H1 (cell line): ENCODE measurements at regions not wholly inside any gene's neighbourhood (a gene's known extent, or its start where the extent isn't known, plus 50 kb on each side); places are given as distances from the start of the nearest gene placed in this dataset.

Experiments
- CTCF ChIA-PET: fragments of 300-600 bp; sonication (Branson Sonifier 250); formaldehyde crosslinking; loops from one replicate; lab custom pipeline; 2021; ENCODE audit not compliant: partially characterized antibody; lab: Charles Lee
- POLR2A ChIA-PET: fragments of 300-600 bp; sonication (Branson Sonifier 250); formaldehyde crosslinking; loops from one replicate; lab custom pipeline; 2021; ENCODE audit warnings: inconsistent platforms; ENCODE audit not compliant: partially characterized antibody; lab: Charles Lee
- DNase-seq, 2 experiments: peaks; one replicate each; pipeline versions ENCODE4 v3.0.0 to v3.0.0-alpha.2; 2010 to 2022; ENCODE audit warnings: low spot score in 2 of 2, low read depth in 1 of 2, mixed read lengths in 1 of 2
- FAIRE-seq: peaks from 2 replicates; lab custom pipeline; 2011; peaks lifted over from hg19 to GRCh38; lab: Jason Lieb, UNC
- H2AFZ ChIP-seq: 2 replicates; pipeline ENCODE4 v1.8.1; 2012; ENCODE audit warnings: low read length, inconsistent platforms
- H2AK5ac ChIP-seq: 2 replicates; pipeline ENCODE4 v1.6.1; 2013; ENCODE audit warnings: low read depth, low read length
- H2BK120ac ChIP-seq: replicated peaks from 2 replicates; pipeline ENCODE3; 2013; ENCODE audit warnings: low read depth, low read length, inconsistent platforms
- H2BK12ac ChIP-seq: 2 replicates; pipeline ENCODE4 v1.6.1; 2013; ENCODE audit warnings: low read depth, low read length
- H2BK15ac ChIP-seq: 2 replicates; pipeline ENCODE4 v1.6.1; 2013; ENCODE audit warnings: low read length
- H2BK20ac ChIP-seq: 2 replicates; pipeline ENCODE4 v1.6.1; 2013; ENCODE audit warnings: low read length
- H2BK5ac ChIP-seq: 2 replicates; pipeline ENCODE4 v1.6.1; 2013; ENCODE audit warnings: low read depth, low read length
- H3K14ac ChIP-seq: 2 replicates; pipeline ENCODE4 v1.6.1; 2013; ENCODE audit warnings: inconsistent platforms; ENCODE audit not compliant: insufficient read length
- H3K18ac ChIP-seq: 2 replicates; pipeline ENCODE4 v1.6.1; 2013; ENCODE audit warnings: low read length; ENCODE audit errors: extremely low read depth
- H3K23ac ChIP-seq: 2 replicates; pipeline ENCODE4 v1.6.1; 2013; ENCODE audit warnings: inconsistent platforms; ENCODE audit not compliant: insufficient read length
- H3K23me2 ChIP-seq: 2 replicates; pipeline ENCODE4 v1.6.1; 2013; ENCODE audit warnings: low read depth, low read length
- H3K27ac ChIP-seq: 2 replicates; pipeline ENCODE4 v1.6.1; 2011; ENCODE audit warnings: low read depth, low read length, inconsistent platforms
- H3K27me3 ChIP-seq, 4 experiments: replicated peaks in 1 of 4; 1 replicate in 1 of 4; 2 replicates in 3 of 4; pipeline versions ENCODE4 v1.6.1 to v1.8.1; 2011 to 2013; ENCODE audit warnings: low read length in 3 of 4, mild to moderate bottlenecking in 3 of 4, inconsistent platforms in 2 of 4, mixed read lengths in 2 of 4, moderate library complexity in 1 of 4; ENCODE audit not compliant: control insufficient read depth in 3 of 4, insufficient read depth in 3 of 4; ENCODE audit errors: extremely low read depth in 1 of 4
- H3K36me3 ChIP-seq, 4 experiments: 2 replicates each; pipeline versions ENCODE4 v1.6.1 to v1.8.1; 2011 to 2013; ENCODE audit warnings: mild to moderate bottlenecking in 4 of 4, low read length in 3 of 4, moderate library complexity in 2 of 4, control low read depth in 1 of 4, inconsistent platforms in 1 of 4; ENCODE audit not compliant: insufficient read depth in 4 of 4, control insufficient read depth in 2 of 4
- H3K4ac ChIP-seq: replicated peaks from 2 replicates; pipeline ENCODE3; 2013; ENCODE audit warnings: low read length, low read depth, mixed read lengths, inconsistent platforms; ENCODE audit not compliant: insufficient read length
- H3K4me1 ChIP-seq, 4 experiments: replicated peaks in 1 of 4; 1 replicate in 1 of 4; 2 replicates in 3 of 4; pipeline versions ENCODE4 v1.6.1 to v1.8.1; 2011 to 2013; ENCODE audit warnings: low read length in 3 of 4, inconsistent platforms in 2 of 4, mixed read lengths in 1 of 4; ENCODE audit not compliant: insufficient read depth in 4 of 4, control insufficient read depth in 3 of 4
- H3K4me2 ChIP-seq, 2 experiments: 2 replicates each; pipeline versions ENCODE4 v1.6.1 to v1.8.1; 2011 to 2013; ENCODE audit warnings: low read depth in 2 of 2, low read length in 2 of 2, control low read depth in 1 of 2, inconsistent platforms in 1 of 2, mild to moderate bottlenecking in 1 of 2; ENCODE audit not compliant: insufficient read depth in 1 of 2
- H3K4me3 ChIP-seq, 4 experiments: fragments of 200-600, 300-600 bp in 1 of 4; sonication (generic), shearing (Covaris generic), sonication (Bioruptor Twin) in 1 of 4; 2 replicates each; pipeline versions ENCODE4 v1.5.1 to v1.8.1; 2011 to 2016; ENCODE audit warnings: low read length in 4 of 4, low read depth in 3 of 4, control low read depth in 2 of 4, inconsistent platforms in 2 of 4, mild to moderate bottlenecking in 2 of 4, mixed read lengths in 1 of 4, moderate library complexity in 1 of 4; ENCODE audit not compliant: insufficient read depth in 2 of 4; ENCODE audit errors: extremely low read depth in 1 of 4
- H3K56ac ChIP-seq: replicated peaks from 2 replicates; pipeline ENCODE3; 2013; ENCODE audit warnings: low read depth, mild to moderate bottlenecking, mixed read lengths, low read length, inconsistent platforms; ENCODE audit not compliant: insufficient read length
- H3K79me1 ChIP-seq: 2 replicates; pipeline ENCODE4 v1.6.1; 2013; ENCODE audit warnings: low read depth, low read length, control low read depth
- H3K79me2 ChIP-seq, 2 experiments: 2 replicates each; pipeline versions ENCODE4 v1.6.1 to v1.8.1; 2012 to 2013; ENCODE audit warnings: low read length in 2 of 2, mild to moderate bottlenecking in 2 of 2, inconsistent platforms in 1 of 2; ENCODE audit not compliant: insufficient read depth in 2 of 2, control insufficient read depth in 1 of 2
- H3K9ac ChIP-seq, 4 experiments: replicated peaks in 1 of 4; 1 replicate in 1 of 4; 2 replicates in 3 of 4; pipeline versions ENCODE4 v1.6.1 to v1.8.1; 2011 to 2013; ENCODE audit warnings: low read depth in 3 of 4, low read length in 3 of 4, control low read depth in 2 of 4, mild to moderate bottlenecking in 2 of 4, moderate library complexity in 2 of 4, inconsistent platforms in 1 of 4; ENCODE audit errors: extremely low read depth in 1 of 4
- H3K9me3 ChIP-seq, 2 experiments: 2 replicates each; pipeline versions ENCODE4 v1.6.1 to v1.8.1; 2012 to 2013; ENCODE audit warnings: mild to moderate bottlenecking in 2 of 2, moderate library complexity in 2 of 2, control low read depth in 1 of 2, inconsistent platforms in 1 of 2, low read depth in 1 of 2, low read length in 1 of 2, mixed read lengths in 1 of 2; ENCODE audit not compliant: insufficient read depth in 2 of 2
- H4K20me1 ChIP-seq, 2 experiments: replicated peaks in 1 of 2; 2 replicates each; pipeline versions ENCODE3 to v1.8.1; 2011 to 2013; ENCODE audit warnings: inconsistent platforms in 2 of 2, low read length in 2 of 2, mild to moderate bottlenecking in 1 of 2; ENCODE audit not compliant: insufficient read depth in 2 of 2, control insufficient read depth in 1 of 2
- H4K5ac ChIP-seq: 2 replicates; pipeline ENCODE4 v1.6.1; 2013; ENCODE audit warnings: low read length, low read depth, mixed read lengths, inconsistent platforms; ENCODE audit not compliant: insufficient read length
- H4K8ac ChIP-seq: 2 replicates; pipeline ENCODE4 v1.8.0; 2013; ENCODE audit warnings: mild to moderate bottlenecking, moderate library complexity, low read length, inconsistent platforms; ENCODE audit not compliant: insufficient read depth; ENCODE audit errors: extremely low read depth
- H4K91ac ChIP-seq: replicated peaks from 2 replicates; pipeline ENCODE3; 2013; ENCODE audit warnings: low read length, mixed read lengths, inconsistent platforms; ENCODE audit not compliant: insufficient read length
- CBX8 ChIP-seq: fragments of 300-800, 300-1000 bp; sonication (generic); IDR thresholded peaks from 2 replicates; pipeline ENCODE4 v1.7.1; 2016; ENCODE audit warnings: low read depth, low read length, borderline replicate concordance
- CHD1 ChIP-seq: IDR thresholded peaks from 2 replicates; pipeline ENCODE4 v1.6.1; 2012; ENCODE audit warnings: low read depth, low read length, improper control_type of control experiment
- EGR1 ChIP-seq: IDR thresholded peaks from 2 replicates; pipeline ENCODE4 v1.6.1; 2011; ENCODE audit warnings: low read depth, low read length, borderline replicate concordance
- FOSL1 ChIP-seq: IDR thresholded peaks from 2 replicates; pipeline ENCODE4 v1.6.1; 2011; ENCODE audit warnings: mild to moderate bottlenecking, low read depth, low read length, moderate library complexity; ENCODE audit not compliant: insufficient read depth
- HDAC2 ChIP-seq, 2 experiments: fragments of 300-600 bp in 1 of 2; sonication (generic) in 1 of 2; IDR thresholded peaks; 2 replicates each; pipeline ENCODE4 v1.6.1; 2011 to 2012; ENCODE audit warnings: low read depth in 2 of 2, low read length in 2 of 2, mild to moderate bottlenecking in 2 of 2, moderate library complexity in 2 of 2, borderline replicate concordance in 1 of 2, inconsistent platforms in 1 of 2
- PHF8 ChIP-seq: fragments of 200-600 bp; sonication (generic); conservative IDR thresholded peaks from 2 replicates; pipeline ENCODE4 v1.7.1; 2012; ENCODE audit warnings: low read depth, mild to moderate bottlenecking, inconsistent platforms, low read length, moderate library complexity
- YY1 ChIP-seq: IDR thresholded peaks from 2 replicates; pipeline ENCODE4 v1.6.1; 2011; ENCODE audit warnings: low read depth, mild to moderate bottlenecking, low read length
- WGBS, 2 experiments: shearing (Covaris generic) in 1 of 2; methylation state at CpG; one replicate each; pipeline versions ENCODE4 v1.1.6 to v1.1.7; 2013 to 2015; ENCODE audit warnings: low lambda C conversion rate in 2 of 2, mixed read lengths in 2 of 2, inconsistent platforms in 1 of 2, low coverage in 1 of 2, missing lambda C conversion rate in 1 of 2; ENCODE audit not compliant: insufficient replicate concordance in 2 of 2, insufficient coverage in 1 of 2, insufficient read length in 1 of 2; ENCODE audit errors: extremely low coverage in 1 of 2, missing lambda C conversion rate in 1 of 2; 5-methylcytosine and 5-hydroxymethylcytosine counted together
- TF ChIP-seq, protein P1 (sequence below), 3 experiments: IDR thresholded peaks; 1 replicate in 2 of 3; 2 replicates in 1 of 3; pipeline versions ENCODE4 v1.5.1 to v1.6.1; 2011; ENCODE audit warnings: low read length in 3 of 3, mild to moderate bottlenecking in 3 of 3, inconsistent platforms in 2 of 3, low read depth in 1 of 3, moderate library complexity in 1 of 3; ENCODE audit not compliant: insufficient read depth in 1 of 3; ENCODE audit errors: control extremely low read depth in 1 of 3

DNA sequence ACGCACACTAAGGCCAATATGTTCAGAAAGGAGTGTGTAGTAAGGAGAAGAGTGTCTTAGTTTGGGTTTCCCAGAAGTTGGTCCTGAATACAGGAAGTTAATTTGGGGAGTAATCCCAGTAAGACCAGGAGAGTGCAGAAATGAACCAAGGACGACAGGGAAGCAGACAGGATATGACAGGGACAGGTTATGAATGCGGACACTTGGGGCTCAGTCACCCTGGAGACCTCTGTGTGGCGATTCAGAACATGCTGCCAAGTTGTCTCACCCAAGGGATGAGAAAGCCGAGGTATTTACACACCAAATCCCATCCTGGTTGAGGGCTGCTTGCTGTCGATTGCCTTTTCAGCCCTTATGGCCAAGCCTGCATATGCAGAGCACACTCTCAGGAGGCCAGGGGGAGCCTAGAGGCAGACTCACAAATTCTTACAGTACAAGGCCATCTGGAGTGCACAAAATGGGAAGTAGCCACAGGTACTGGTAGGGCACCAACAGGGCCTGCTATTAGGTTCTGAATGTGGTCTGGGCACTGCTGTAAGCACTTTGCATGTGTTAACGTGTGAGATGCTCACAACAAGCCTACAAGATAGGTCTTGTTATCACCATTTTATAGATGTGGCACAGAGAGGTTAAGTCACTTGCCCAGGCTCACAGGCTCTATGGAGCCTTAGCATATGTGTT, 233.1 kb upstream of the ANKRD55 start:
- Histone ChIP-seq H3K79me1 (no peaks in the 10 kb centered on the region), H3K4ac (no peak overlapping the region), H2BK120ac (no peak overlapping the region), H3K56ac (no peak overlapping the region), H2BK5ac (no peak overlapping the region), H3K27me3 (no peaks in the 10 kb centered on the region), H2BK20ac (no peak overlapping the region), H2AFZ (no peak overlapping the region), H3K27ac (no peak overlapping the region), H3K36me3 (no peaks in the 10 kb centered on the region), H3K18ac (no peak overlapping the region), H3K79me2 (no peaks in the 10 kb centered on the region), H3K14ac (no peak overlapping the region), H2BK15ac (no peak overlapping the region), H2AK5ac (no peak overlapping the region), H3K4me2 (no peak overlapping the region), H4K20me1 (no peaks in the 10 kb centered on the region), H2BK12ac (no peak overlapping the region), H3K23me2 (no peaks in the 10 kb centered on the region), H4K5ac (no peak overlapping the region), H3K23ac (no peak overlapping the region), H4K91ac (no peak overlapping the region), H3K9me3 (no peaks in the 10 kb centered on the region), H4K8ac (no peak overlapping the region), H3K4me1 (peaks cover 2 to 13% (median 6%) of the 10 kb centered on the region in 4 experiments; a peak in 5 of 7 replicates), H3K9ac (no peak overlapping the region), H3K4me3 (no peak overlapping the region)
- no peak for FAIRE-seq
- ChIA-PET POLR2A (interaction anchor here (1.0 kb wide), 1 partner anchor 444 kb away, joined by 3 read pairs; no protein-coding TSS in a partner anchor), CTCF (no interaction called here)
- no peak for DNase-seq
- 91% methylated on average over 7 of the region's 7 CpGs; no CpG with 5 or more reads in 1 of the 2 experiments for WGBS, 2 experiments
- TF ChIP-seq CHD1 (no peak), PHF8 (no peak), HDAC2 (IDR thresholded peaks at IDR 0.05; ENCODE audit: borderline replicate concordance in 1 of 2, low read depth in 2 of 2, low read length in 2 of 2) (no peak), CBX8 (no peak), FOSL1 (no peak), YY1 (no peak), EGR1 (no peak)
- TF ChIP-seq, protein P1, sequence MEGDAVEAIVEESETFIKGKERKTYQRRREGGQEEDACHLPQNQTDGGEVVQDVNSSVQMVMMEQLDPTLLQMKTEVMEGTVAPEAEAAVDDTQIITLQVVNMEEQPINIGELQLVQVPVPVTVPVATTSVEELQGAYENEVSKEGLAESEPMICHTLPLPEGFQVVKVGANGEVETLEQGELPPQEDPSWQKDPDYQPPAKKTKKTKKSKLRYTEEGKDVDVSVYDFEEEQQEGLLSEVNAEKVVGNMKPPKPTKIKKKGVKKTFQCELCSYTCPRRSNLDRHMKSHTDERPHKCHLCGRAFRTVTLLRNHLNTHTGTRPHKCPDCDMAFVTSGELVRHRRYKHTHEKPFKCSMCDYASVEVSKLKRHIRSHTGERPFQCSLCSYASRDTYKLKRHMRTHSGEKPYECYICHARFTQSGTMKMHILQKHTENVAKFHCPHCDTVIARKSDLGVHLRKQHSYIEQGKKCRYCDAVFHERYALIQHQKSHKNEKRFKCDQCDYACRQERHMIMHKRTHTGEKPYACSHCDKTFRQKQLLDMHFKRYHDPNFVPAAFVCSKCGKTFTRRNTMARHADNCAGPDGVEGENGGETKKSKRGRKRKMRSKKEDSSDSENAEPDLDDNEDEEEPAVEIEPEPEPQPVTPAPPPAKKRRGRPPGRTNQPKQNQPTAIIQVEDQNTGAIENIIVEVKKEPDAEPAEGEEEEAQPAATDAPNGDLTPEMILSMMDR (IDR thresholded peaks at IDR 0.05; ENCODE audit: control extremely low read depth in 1 of 3, insufficient read depth in 1 of 3, low read depth in 1 of 3, low read length in 3 of 3): no peak
